Caco-2 (cell line): ENCODE measurements at regions not wholly inside any gene's neighbourhood (a gene's known extent, or its start where the extent isn't known, plus 50 kb on each side); places are given as distances from the start of the nearest gene placed in this dataset.
"Not testable (repeated sequence)": the region's sequence is repeated elsewhere in the genome, so short reads cannot be mapped to it uniquely, and the experiment has no call there.

ENCODE experiments used
- BruUV-seq: library from RNA; stranded (reverse); fragments of 400-500 nt; replicated peaks from 2 replicates; lab custom pipeline; 2021; lab: Mats Ljungman, UMichigan
- CTCF ChIA-PET: fragments of 300-600 bp; sonication (Branson Sonifier 250); formaldehyde crosslinking; loops from one replicate; lab custom pipeline; 2022; ENCODE audit warnings: antibody characterized with exemption; lab: Charles Lee
- POLR2A ChIA-PET: fragments of 300-600 bp; sonication (Branson Sonifier 250); formaldehyde crosslinking; loops from one replicate; lab custom pipeline; 2022; ENCODE audit warnings: antibody characterized with exemption; lab: Charles Lee
- DNase-seq, 2 experiments: peaks; one replicate each; pipeline versions ENCODE4 v3.0.0 to v3.0.0-alpha.2; 2020 to 2022
- H3K27me3 ChIP-seq: replicated peaks from 2 replicates; pipeline ENCODE4 v1.6.0; 2011; ENCODE audit warnings: low read length; ENCODE audit not compliant: control insufficient read depth, insufficient read depth
- H3K36me3 ChIP-seq: 2 replicates; pipeline ENCODE4 v1.5.1; 2011; ENCODE audit warnings: low read length; ENCODE audit not compliant: control insufficient read depth, insufficient read depth
- H3K4me1 ChIP-seq: fragments of 250-450 bp; sonication (Bioruptor Pico); 2 replicates; pipeline ENCODE4 v1.5.1; 2020; ENCODE audit warnings: mild to moderate bottlenecking
- H3K4me3 ChIP-seq: 2 replicates; pipeline ENCODE4 v1.5.1; 2011; ENCODE audit warnings: low read depth, mild to moderate bottlenecking, control low read depth, low read length
- H3K9me3 ChIP-seq: fragments of 250-450 bp; sonication (Bioruptor Pico); 2 replicates; pipeline ENCODE4 v1.5.1; 2020; ENCODE audit warnings: mild to moderate bottlenecking, moderate library complexity
- H3K27ac Mint-ChIP-seq: one replicate; pipeline ENCODE4 v1.8.0; 2022; ENCODE audit warnings: mixed read lengths; ENCODE audit not compliant: unreplicated experiment
- H3K27me3 Mint-ChIP-seq: one replicate; pipeline ENCODE4 v1.8.0; 2022; ENCODE audit warnings: mixed read lengths; ENCODE audit not compliant: insufficient read depth, unreplicated experiment
- H3K36me3 Mint-ChIP-seq: one replicate; pipeline ENCODE4 v1.8.0; 2022; ENCODE audit warnings: mild to moderate bottlenecking, mixed read lengths; ENCODE audit not compliant: insufficient read depth, unreplicated experiment
- H3K4me1 Mint-ChIP-seq: one replicate; pipeline ENCODE4 v1.8.0; 2022; ENCODE audit warnings: low read depth, mixed read lengths; ENCODE audit not compliant: unreplicated experiment
- H3K4me3 Mint-ChIP-seq: one replicate; pipeline ENCODE4 v1.8.0; 2022; ENCODE audit warnings: mild to moderate bottlenecking, moderate library complexity, mixed read lengths; ENCODE audit not compliant: unreplicated experiment
- H3K9me3 Mint-ChIP-seq: one replicate; pipeline ENCODE4 v1.8.0; 2022; ENCODE audit warnings: mixed read lengths; ENCODE audit not compliant: unreplicated experiment
- CTCF ChIP-seq, 2 experiments: fragments of 200-600 bp in 1 of 2; IDR thresholded peaks; 1 replicate in 1 of 2; 2 replicates in 1 of 2; pipeline versions ENCODE4 v1.5.1 to v1.8.0; 2011 to 2022; ENCODE audit warnings: antibody characterized with exemption in 1 of 2, control low read depth in 1 of 2, inconsistent platforms in 1 of 2, low read depth in 1 of 2, low read length in 1 of 2, mild to moderate bottlenecking in 1 of 2, moderate library complexity in 1 of 2; ENCODE audit not compliant: insufficient read depth in 1 of 2, severe bottlenecking in 1 of 2, unreplicated experiment in 1 of 2
- intact Hi-C: fragments of 100-400 bp; cut with micrococcal nuclease; formaldehyde crosslinking; loops from one replicate; pipeline ENCODE4 v1.10.0; 2022; ENCODE audit not compliant: unreplicated experiment

- intact Hi-C loops, result no loop called here
- TF ChIP-seq CTCF (IDR thresholded peaks at IDR 0.05; ENCODE audit: insufficient read depth in 1 of 2, low read depth in 1 of 2, low read length in 1 of 2, severe bottlenecking in 1 of 2, unreplicated experiment in 1 of 2), result no peak
- Mint-ChIP-seq H3K27me3 (no peaks in the 10 kb centered on the region), H3K4me1 (no peaks in the 10 kb centered on the region), H3K4me3 (no peak overlapping the region), H3K9me3 (no peaks in the 10 kb centered on the region), H3K36me3 (no peaks in the 10 kb centered on the region), H3K27ac (no peak overlapping the region)
- Histone ChIP-seq H3K36me3 (no peaks in the 10 kb centered on the region), H3K4me1 (no peaks in the 10 kb centered on the region; the same call in 1 of the 2 replicates), H3K4me3 (no peak overlapping the region), H3K27me3 (no peaks in the 10 kb centered on the region), H3K9me3 (no peaks in the 10 kb centered on the region)
- no peak for DNase-seq
- ChIA-PET CTCF (no interaction called here), POLR2A (no interaction called here)
- no TSS peak for BruUV-seq
Observed at GRCh38 chr2:111670776-111671175, 213.2 kb downstream of the ANAPC1 start.

- H3K36me3 Mint-ChIP-seq, result no peaks in the 10 kb centered on the region
- Histone ChIP-seq H3K27me3 (no peaks in the 10 kb centered on the region), H3K9me3 (no peaks in the 10 kb centered on the region), H3K36me3 (no peaks in the 10 kb centered on the region), H3K4me1 (no peaks in the 10 kb centered on the region; the same call in 1 of the 2 replicates), H3K4me3 (no peak overlapping the region)
- no peaks in the 10 kb centered on the region for H3K9me3 Mint-ChIP-seq
- CTCF ChIA-PET, result no interaction called here
- intact Hi-C loops, result no loop called here
- no peak overlapping the region for H3K27ac Mint-ChIP-seq
- POLR2A ChIA-PET, result no interaction called here
- no peak overlapping the region for H3K4me3 Mint-ChIP-seq
- no peak for DNase-seq
- no TSS peak for BruUV-seq
- H3K4me1 Mint-ChIP-seq, result no peaks in the 10 kb centered on the region
- no peak for TF ChIP-seq CTCF (IDR thresholded peaks at IDR 0.05; ENCODE audit: insufficient read depth in 1 of 2, low read depth in 1 of 2, low read length in 1 of 2, severe bottlenecking in 1 of 2, unreplicated experiment in 1 of 2)
- H3K27me3 Mint-ChIP-seq, result no peaks in the 10 kb centered on the region
Observed at GRCh38 chr2:111671426-111672150, 212.4 kb downstream of the ANAPC1 start.

- CTCF ChIA-PET, H3K27me3 Mint-ChIP-seq, H3K4me1 ChIP-seq, H3K4me3 Mint-ChIP-seq, H3K9me3 Mint-ChIP-seq, H3K27ac Mint-ChIP-seq, H3K9me3 ChIP-seq, H3K27me3 ChIP-seq, POLR2A ChIA-PET, DNase-seq, H3K36me3 ChIP-seq, H3K4me1 Mint-ChIP-seq, H3K36me3 Mint-ChIP-seq, H3K4me3 ChIP-seq, intact Hi-C loops, BruUV-seq: not testable (repeated sequence)
Observed at GRCh38 chr2:111672641-111673040, 211.4 kb downstream of the ANAPC1 start.
